ENCODE measurements at regions not wholly inside any gene's neighbourhood (a gene's known extent, or its start where the extent isn't known, plus 50 kb on each side); places are given as distances from the start of the nearest gene placed in this dataset.
A peak's percentile ranks its signal among the peaks of the same experiment; 100 is the strongest.

DNA sequence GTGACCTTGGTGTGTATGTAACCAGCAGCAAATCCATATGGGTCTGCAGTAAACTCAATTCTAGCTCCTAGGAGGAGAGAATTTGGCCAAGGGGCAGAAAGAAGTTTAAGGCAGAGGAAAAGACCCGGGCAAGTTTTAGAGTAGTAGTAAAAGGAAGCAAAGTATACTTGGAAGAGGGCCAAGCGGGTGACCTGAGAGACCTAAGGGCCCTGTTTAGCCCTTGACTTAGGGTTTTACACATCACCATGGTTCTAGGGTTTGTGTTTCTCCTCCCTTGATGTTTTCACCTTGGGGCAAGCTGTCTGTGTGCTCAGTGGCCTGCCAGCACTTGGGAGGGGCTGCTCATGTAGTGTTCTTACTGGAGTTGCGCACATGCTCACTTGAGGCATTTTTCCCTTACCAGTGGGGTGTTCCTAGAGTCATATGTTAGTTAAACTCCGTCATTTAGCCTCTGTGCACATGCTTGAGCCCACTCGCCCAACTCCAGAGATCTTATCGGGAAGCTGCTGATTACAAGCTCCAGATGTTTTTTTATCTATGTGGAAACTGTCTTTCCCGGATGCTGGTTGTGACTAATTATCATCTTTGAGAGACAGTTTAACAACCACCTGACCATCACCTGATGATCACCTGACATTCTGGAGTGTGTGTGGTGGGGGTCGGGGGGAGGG lies 137.6 kb upstream of the PRSS1 start:
- Mint-ChIP-seq H3K36me3 (no peaks in the 10 kb centered on the region), H3K27ac (peak overlapping the region; percentile 43 to 62), H3K4me1 (peaks cover 0 to 42% (median 6%) of the 10 kb centered on the region in 3 donors), H3K9me3 (no peaks in the 10 kb centered on the region), H3K4me3 (no peak overlapping the region), H3K27me3 (peaks cover 0 to 6% of the 10 kb centered on the region in 2 donors)
- DNase-seq: peak in 1 of 35 experiments; percentile 6
- POLR2A ChIA-PET: no interaction called here
- Histone ChIP-seq H3K27me3 (replicated peaks in 1 of 2; ENCODE audit: control insufficient read depth in 2 of 2, extremely low read depth in 1 of 2, insufficient read depth in 2 of 2, low read length in 1 of 2) (peaks cover 0 to 2% of the 10 kb centered on the region in 2 experiments), H3K36me3 (ENCODE audit: control insufficient read depth in 2 of 2, extremely low read depth in 1 of 2, insufficient read depth in 1 of 2, low read length in 1 of 2) (no peaks in the 10 kb centered on the region), H3K9me3 (no peaks in the 10 kb centered on the region), H3K4me3 (ENCODE audit: control insufficient read depth in 1 of 2, extremely low read depth in 1 of 2, low read length in 1 of 2) (no peak overlapping the region), H3K27ac (ENCODE audit: low read length) (no peak overlapping the region), H3K4me1 (ENCODE audit: control insufficient read depth in 1 of 2, extremely low read depth in 1 of 2, insufficient read depth in 2 of 2, low read length in 2 of 2) (peaks cover 0 to 4% of the 10 kb centered on the region in 2 experiments)
- 60% methylated on average over 1 of the region's 8 CpGs for WGBS (ENCODE audit: insufficient coverage)
- peak in 1 of 4 experiments; percentile 14 for ATAC-seq (replicated peaks in 1 of 4)
- CTCF ChIA-PET: interaction anchor here in 1 of 2 donors (0.7 kb wide), 1 partner anchor 141 kb away, joined by 4 read pairs; no protein-coding TSS in a partner anchor

- H3K27me3 Mint-ChIP-seq: peaks cover 0 to 6% of the 10 kb centered on the region in 2 donors
- peak overlapping the region; percentile 58 to 65 for H3K27ac Mint-ChIP-seq
- Histone ChIP-seq H3K9me3 (no peaks in the 10 kb centered on the region), H3K4me3 (ENCODE audit: control insufficient read depth in 1 of 2, extremely low read depth in 1 of 2, low read length in 1 of 2) (no peak overlapping the region), H3K4me1 (ENCODE audit: control insufficient read depth in 1 of 2, extremely low read depth in 1 of 2, insufficient read depth in 2 of 2, low read length in 2 of 2) (peaks cover 0 to 4% of the 10 kb centered on the region in 2 experiments), H3K27ac (ENCODE audit: low read length) (no peak overlapping the region), H3K36me3 (ENCODE audit: control insufficient read depth in 2 of 2, extremely low read depth in 1 of 2, insufficient read depth in 1 of 2, low read length in 1 of 2) (no peaks in the 10 kb centered on the region), H3K27me3 (replicated peaks in 1 of 2; ENCODE audit: control insufficient read depth in 2 of 2, extremely low read depth in 1 of 2, insufficient read depth in 2 of 2, low read length in 1 of 2) (no peaks in the 10 kb centered on the region)
- no peak overlapping the region for H3K4me3 Mint-ChIP-seq
- DNase-seq: no peak
- ChIA-PET POLR2A (interaction anchor here in 1 of 2 donors (0.6 to 1.4 kb wide), 2 partner anchors 200 to 1733 kb away, joined by 3 to 5 read pairs; no protein-coding TSS in a partner anchor), CTCF (interaction anchor here (0.7 to 2.6 kb wide), 4 partner anchors 176 to 630 kb away, joined by 3 to 8 read pairs (median 5); no protein-coding TSS in a partner anchor)
- H3K9me3 Mint-ChIP-seq: no peaks in the 10 kb centered on the region
- peaks cover 8 to 38% (median 9%) of the 10 kb centered on the region in 3 donors for H3K4me1 Mint-ChIP-seq
- WGBS (ENCODE audit: insufficient coverage): no CpG with 5 or more reads among the region's 1 CpG
- H3K36me3 Mint-ChIP-seq: no peaks in the 10 kb centered on the region
- no peak for ATAC-seq (replicated peaks in 1 of 4)
Observed at GRCh38 chr7:142608630-142609428, 140.4 kb upstream of the PRSS1 start.

GRCh38 chr7:142607351-142607750 lies 141.9 kb upstream of the PRSS1 start:
- Histone ChIP-seq H3K27me3 (replicated peaks in 1 of 2; ENCODE audit: control insufficient read depth in 2 of 2, extremely low read depth in 1 of 2, insufficient read depth in 2 of 2, low read length in 1 of 2) (no peaks in the 10 kb centered on the region), H3K9me3 (no peaks in the 10 kb centered on the region), H3K36me3 (ENCODE audit: control insufficient read depth in 2 of 2, extremely low read depth in 1 of 2, insufficient read depth in 1 of 2, low read length in 1 of 2) (no peaks in the 10 kb centered on the region), H3K27ac (ENCODE audit: low read length) (no peak overlapping the region), H3K4me3 (ENCODE audit: control insufficient read depth in 1 of 2, extremely low read depth in 1 of 2, low read length in 1 of 2) (no peak overlapping the region), H3K4me1 (ENCODE audit: control insufficient read depth in 1 of 2, extremely low read depth in 1 of 2, insufficient read depth in 2 of 2, low read length in 2 of 2) (peaks cover 0 to 2% of the 10 kb centered on the region in 2 experiments)
- ChIA-PET POLR2A (no interaction called here), CTCF (interaction anchor here in 1 of 2 donors (2.3 kb wide), 1 partner anchor 201 kb away, joined by 7 read pairs; no protein-coding TSS in a partner anchor)
- ATAC-seq (replicated peaks in 1 of 4): no peak
- peaks cover 0 to 9% of the 10 kb centered on the region in 2 donors for H3K27me3 Mint-ChIP-seq
- H3K4me3 Mint-ChIP-seq: no peak overlapping the region
- no peak for DNase-seq
- H3K36me3 Mint-ChIP-seq: no peaks in the 10 kb centered on the region
- WGBS (ENCODE audit: insufficient coverage): no CpG with 5 or more reads among the region's 3 CpGs
- peaks cover 8 to 33% (median 9%) of the 10 kb centered on the region in 3 donors for H3K4me1 Mint-ChIP-seq
- H3K27ac Mint-ChIP-seq: peak overlapping the region; percentile 57 to 58
- H3K9me3 Mint-ChIP-seq: no peaks in the 10 kb centered on the region

- 100% methylated on average over 1 of the region's 5 CpGs for WGBS (ENCODE audit: insufficient coverage)
- no peak overlapping the region for H3K27ac ChIP-seq (ENCODE audit: low read length)
- Mint-ChIP-seq H3K4me1 (peaks cover 4 to 24% (median 9%) of the 10 kb centered on the region in 3 donors), H3K27ac (no peak overlapping the region), H3K4me3 (no peak overlapping the region), H3K36me3 (peaks cover 3% of the 10 kb centered on the region), H3K27me3 (peaks cover 0 to 9% of the 10 kb centered on the region in 2 donors), H3K9me3 (no peaks in the 10 kb centered on the region)
- H3K9me3 ChIP-seq: no peaks in the 10 kb centered on the region
- CTCF ChIA-PET: no interaction called here
- POLR2A ChIA-PET: no interaction called here
- no peaks in the 10 kb centered on the region for H3K27me3 ChIP-seq (replicated peaks in 1 of 2; ENCODE audit: control insufficient read depth in 2 of 2, extremely low read depth in 1 of 2, insufficient read depth in 2 of 2, low read length in 1 of 2)
- no peak for ATAC-seq (replicated peaks in 1 of 4)
- no peak overlapping the region for H3K4me3 ChIP-seq (ENCODE audit: control insufficient read depth in 1 of 2, extremely low read depth in 1 of 2, low read length in 1 of 2)
- no peaks in the 10 kb centered on the region for H3K36me3 ChIP-seq (ENCODE audit: control insufficient read depth in 2 of 2, extremely low read depth in 1 of 2, insufficient read depth in 1 of 2, low read length in 1 of 2)
- no peaks in the 10 kb centered on the region for H3K4me1 ChIP-seq (ENCODE audit: control insufficient read depth in 1 of 2, extremely low read depth in 1 of 2, insufficient read depth in 2 of 2, low read length in 2 of 2)
- DNase-seq: no peak
Observed at GRCh38 chr7:142606081-142606480, 143.2 kb upstream of the PRSS1 start.

GRCh38 chr7:142604671-142605070 lies 144.6 kb upstream of the PRSS1 start:
- no peak overlapping the region for H3K27ac ChIP-seq (ENCODE audit: low read length)
- H3K36me3 ChIP-seq (ENCODE audit: control insufficient read depth in 2 of 2, extremely low read depth in 1 of 2, insufficient read depth in 1 of 2, low read length in 1 of 2): no peaks in the 10 kb centered on the region
- H3K4me3 ChIP-seq (ENCODE audit: control insufficient read depth in 1 of 2, extremely low read depth in 1 of 2, low read length in 1 of 2): no peak overlapping the region
- Mint-ChIP-seq H3K4me1 (peaks cover 4 to 16% (median 9%) of the 10 kb centered on the region in 3 donors), H3K9me3 (no peaks in the 10 kb centered on the region), H3K27me3 (peaks cover 0 to 9% of the 10 kb centered on the region in 2 donors), H3K27ac (peak overlapping the region; percentile 40 to 68), H3K4me3 (peak overlapping the region in 1 of 3 donors; percentile 36), H3K36me3 (peaks cover 3% of the 10 kb centered on the region)
- ChIA-PET POLR2A (no interaction called here), CTCF (interaction anchor here (0.6 to 1.6 kb wide), 9 partner anchors 9 to 614 kb away, joined by 3 to 10 read pairs (median 3); no protein-coding TSS in a partner anchor)
- H3K4me1 ChIP-seq (ENCODE audit: control insufficient read depth in 1 of 2, extremely low read depth in 1 of 2, insufficient read depth in 2 of 2, low read length in 2 of 2): no peaks in the 10 kb centered on the region
- no peak for DNase-seq
- H3K27me3 ChIP-seq (replicated peaks in 1 of 2; ENCODE audit: control insufficient read depth in 2 of 2, extremely low read depth in 1 of 2, insufficient read depth in 2 of 2, low read length in 1 of 2): no peaks in the 10 kb centered on the region
- ATAC-seq (replicated peaks in 1 of 4): no peak
- H3K9me3 ChIP-seq: no peaks in the 10 kb centered on the region
- 100% methylated on average over 1 of the region's 3 CpGs for WGBS (ENCODE audit: insufficient coverage)

DNA sequence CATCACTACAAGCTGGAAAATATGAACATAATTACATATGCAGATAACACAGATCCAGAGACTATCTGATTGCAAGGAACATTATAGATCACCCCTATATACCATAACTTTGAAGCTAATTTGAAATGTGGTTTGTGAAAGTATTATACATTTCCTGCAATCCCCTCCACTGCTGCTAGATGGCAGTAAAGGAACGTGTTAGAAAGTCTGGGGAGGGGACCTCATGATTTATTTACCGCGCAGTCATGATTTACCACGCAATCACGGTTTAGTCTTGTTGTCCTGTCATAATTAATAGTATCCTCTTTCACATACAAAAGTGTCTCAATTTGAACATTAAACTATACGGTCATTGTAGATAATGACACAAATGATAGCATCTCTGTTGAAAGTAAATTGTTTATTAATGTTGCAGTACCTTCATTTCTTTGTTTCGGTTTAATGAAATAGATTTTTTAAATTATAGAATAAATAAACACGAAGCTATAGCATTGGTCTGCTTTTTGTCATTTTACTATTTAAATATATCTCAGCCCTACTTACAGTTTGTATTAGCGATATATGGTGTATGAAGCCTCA lies 145.3 kb upstream of the PRSS1 start:
- CTCF ChIA-PET: interaction anchor here (0.6 to 1.6 kb wide), 17 partner anchors 10 to 615 kb away, joined by 3 to 12 read pairs (median 4); no protein-coding TSS in a partner anchor
- ATAC-seq (replicated peaks in 1 of 4) (peak in 1 of 4 experiments; percentile 46), DNase-seq (peak in 29 of 35 experiments; percentile 8 to 75 (median 41))
- peaks cover 2 to 12% (median 9%) of the 10 kb centered on the region in 3 donors for H3K4me1 Mint-ChIP-seq
- H3K27ac ChIP-seq (ENCODE audit: low read length): no peak overlapping the region
- WGBS (ENCODE audit: insufficient coverage): no CpG with 5 or more reads among the region's 9 CpGs
- H3K9me3 Mint-ChIP-seq: no peaks in the 10 kb centered on the region
- no peaks in the 10 kb centered on the region for H3K27me3 ChIP-seq (replicated peaks in 1 of 2; ENCODE audit: control insufficient read depth in 2 of 2, extremely low read depth in 1 of 2, insufficient read depth in 2 of 2, low read length in 1 of 2)
- H3K9me3 ChIP-seq: no peaks in the 10 kb centered on the region
- POLR2A ChIA-PET: no interaction called here
- H3K4me1 ChIP-seq (ENCODE audit: control insufficient read depth in 1 of 2, extremely low read depth in 1 of 2, insufficient read depth in 2 of 2, low read length in 2 of 2): no peaks in the 10 kb centered on the region
- no peak overlapping the region for H3K4me3 ChIP-seq (ENCODE audit: control insufficient read depth in 1 of 2, extremely low read depth in 1 of 2, low read length in 1 of 2)
- no peaks in the 10 kb centered on the region for H3K36me3 ChIP-seq (ENCODE audit: control insufficient read depth in 2 of 2, extremely low read depth in 1 of 2, insufficient read depth in 1 of 2, low read length in 1 of 2)
- peak overlapping the region; percentile 41 to 61 for H3K27ac Mint-ChIP-seq
- H3K36me3 Mint-ChIP-seq: peaks cover 3% of the 10 kb centered on the region
- no peak overlapping the region for H3K4me3 Mint-ChIP-seq
- peaks cover 0 to 9% of the 10 kb centered on the region in 2 donors for H3K27me3 Mint-ChIP-seq

Measured in T-cell (primary cell).